A549 (cell line): ENCODE measurements at regions not wholly inside any gene's neighbourhood (a gene's known extent, or its start where the extent isn't known, plus 50 kb on each side); places are given as distances from the start of the nearest gene placed in this dataset.

Source experiments
- ATAC-seq, 2 experiments: fragments of 200-7000 bp in 1 of 2; fragments of >200 bp in 1 of 2; cut with Nextera tagmentation in 1 of 2; cut with Tn5 transposase in 1 of 2; 3 replicates each; pipeline versions ENCODE4 v1.8.0 to v1.9.1; 2018 to 2020; ENCODE audit warnings: mild to moderate bottlenecking in 1 of 2, moderate library complexity in 1 of 2
- CTCF ChIA-PET: fragments of 300-600 bp; sonication (Branson Sonifier 250); formaldehyde crosslinking; extraction: SDS; loops from one replicate; lab custom pipeline; 2021; ENCODE audit warnings: antibody characterized with exemption, inconsistent platforms; lab: Yijun Ruan, JAX
- POLR2A ChIA-PET: fragments of 350-600 bp; formaldehyde crosslinking; extraction: SDS; loops from one replicate; lab custom pipeline; 2021; ENCODE audit warnings: antibody characterized with exemption, inconsistent platforms; lab: Yijun Ruan, JAX
- DNase-seq, 2 experiments: peaks; one replicate each; pipeline versions ENCODE4 v3.0.0 to v3.0.0-alpha.2; 2011 to 2016; ENCODE audit warnings: low read depth in 1 of 2, low spot score in 1 of 2
- FAIRE-seq: peaks from 2 replicates; lab custom pipeline; 2011; peaks lifted over from hg19 to GRCh38; lab: Jason Lieb, UNC
- H3K27ac ChIP-seq, 2 experiments: fragments of >200 bp; sonication (Bioruptor Twin); formaldehyde crosslinking; 3 replicates each; pipeline ENCODE4 v1.5.1; 2016 to 2017
- H3K4me1 ChIP-seq: fragments of >200 bp; sonication (Bioruptor Twin); formaldehyde crosslinking; 3 replicates; pipeline ENCODE4 v1.6.1; 2016
- H3K4me2 ChIP-seq: fragments of >200 bp; sonication (Bioruptor Twin); formaldehyde crosslinking; 3 replicates; pipeline ENCODE4 v1.6.1; 2016
- H3K4me3 ChIP-seq: fragments of >200 bp; sonication (Bioruptor Twin); formaldehyde crosslinking; 3 replicates; pipeline ENCODE4 v1.5.1; 2016
- H3K9me3 ChIP-seq: fragments of >200 bp; sonication (Bioruptor Twin); formaldehyde crosslinking; 3 replicates; pipeline ENCODE4 v1.6.1; 2016
- CEBPB ChIP-seq, 2 experiments: fragments of >200 bp in 1 of 2; sonication (Bioruptor Twin) in 1 of 2; formaldehyde crosslinking in 1 of 2; IDR thresholded peaks; 2 replicates each; pipeline ENCODE4 v1.6.1; 2012 to 2016
- CHD4 ChIP-seq: fragments of 200-600 bp; sonication (generic); IDR thresholded peaks from 2 replicates; pipeline ENCODE4 v1.6.1; 2016; ENCODE audit warnings: antibody characterized with exemption, mild to moderate bottlenecking, borderline replicate concordance
- EHMT2 ChIP-seq: fragments of 200-600 bp; sonication (generic); IDR thresholded peaks from 2 replicates; pipeline ENCODE4 v1.6.1; 2016; ENCODE audit warnings: antibody characterized with exemption, low read depth, mild to moderate bottlenecking, moderate library complexity
- FOSB ChIP-seq: fragments of 250-450 bp; sonication (Bioruptor Pico); IDR thresholded peaks from 2 replicates; pipeline ENCODE4 v1.5.0; 2020; ENCODE audit warnings: mild to moderate bottlenecking, moderate library complexity
- FOSL2 ChIP-seq, 2 experiments: fragments of 450-650 bp in 1 of 2; fragments of >200 bp in 1 of 2; sonication (Bioruptor Twin) in 1 of 2; formaldehyde crosslinking; IDR thresholded peaks; 2 replicates each; pipeline versions ENCODE4 v1.5.0 to v1.6.1; 2016 to 2020; ENCODE audit warnings: mild to moderate bottlenecking in 1 of 2, moderate library complexity in 1 of 2
- FOXS1 ChIP-seq: fragments of 250-450 bp; sonication (Bioruptor Pico); IDR thresholded peaks from 2 replicates; pipeline ENCODE4 v1.5.0; 2020; ENCODE audit warnings: mild to moderate bottlenecking, moderate library complexity
- GATA3 ChIP-seq: IDR thresholded peaks from 2 replicates; pipeline ENCODE4 v1.6.1; 2012; ENCODE audit warnings: borderline replicate concordance
- HEYL ChIP-seq: fragments of 250-450 bp; sonication (Bioruptor Pico); IDR thresholded peaks from 2 replicates; pipeline ENCODE4 v1.8.0; 2021; ENCODE audit warnings: mild to moderate bottlenecking, moderate library complexity
- JUN ChIP-seq, 2 experiments: fragments of >200 bp; sonication (Bioruptor Twin); formaldehyde crosslinking; IDR thresholded peaks; 2 replicates in 1 of 2; 3 replicates in 1 of 2; pipeline ENCODE4 v1.6.1; 2016 to 2017
- JUNB ChIP-seq: fragments of >200 bp; sonication (Bioruptor Twin); formaldehyde crosslinking; IDR thresholded peaks from 2 replicates; pipeline ENCODE4 v1.6.1; 2016
- MAFK ChIP-seq: fragments of 450-650 bp; IDR thresholded peaks from 2 replicates; pipeline ENCODE4 v1.6.1; 2014; ENCODE audit not compliant: partially characterized antibody
- MAZ ChIP-seq: fragments of 150-350 bp; IDR thresholded peaks from 2 replicates; pipeline ENCODE4 v1.6.1; 2014; ENCODE audit warnings: antibody characterized with exemption, low read depth, low read length, borderline replicate concordance
- NFE2L2 ChIP-seq: fragments of 150-350 bp; conservative IDR thresholded peaks from 2 replicates; pipeline ENCODE4 v1.6.1; 2014; ENCODE audit warnings: low read length
- NPAS2 ChIP-seq: fragments of 250-450 bp; sonication (Bioruptor Pico); IDR thresholded peaks from 2 replicates; pipeline ENCODE4 v1.8.0; 2022; ENCODE audit warnings: mild to moderate bottlenecking, moderate library complexity, borderline replicate concordance
- POLR2A ChIP-seq: IDR thresholded peaks from 2 replicates; pipeline ENCODE4 v1.6.1; 2012; ENCODE audit warnings: mild to moderate bottlenecking, low read length
- RAD21 ChIP-seq, 2 experiments: fragments of >200 bp in 1 of 2; sonication (Bioruptor Twin) in 1 of 2; formaldehyde crosslinking in 1 of 2; IDR thresholded peaks in 1 of 2; conservative IDR thresholded peaks in 1 of 2; 2 replicates in 1 of 2; 3 replicates in 1 of 2; pipeline ENCODE4 v1.6.1; 2012 to 2018; ENCODE audit warnings: inconsistent platforms in 1 of 2
- RARB ChIP-seq: fragments of 250-450 bp; sonication (Bioruptor Pico); IDR thresholded peaks from 2 replicates; pipeline ENCODE4 v1.8.0; 2021; ENCODE audit warnings: mild to moderate bottlenecking, moderate library complexity
- RFX5 ChIP-seq: fragments of 450-650 bp; IDR thresholded peaks from 2 replicates; pipeline ENCODE4 v1.7.1; 2014; ENCODE audit warnings: antibody characterized with exemption, mild to moderate bottlenecking, moderate library complexity
- SMC3 ChIP-seq: fragments of >200 bp; sonication (Bioruptor Twin); formaldehyde crosslinking; IDR thresholded peaks from 3 replicates; pipeline ENCODE4 v1.6.1; 2018; ENCODE audit warnings: inconsistent platforms
- ZNF302 ChIP-seq: fragments of 250-450 bp; sonication (Bioruptor Pico); IDR thresholded peaks from 2 replicates; pipeline ENCODE4 v1.9.0; 2021; ENCODE audit warnings: inconsistent platforms, mild to moderate bottlenecking, moderate library complexity
- WGBS: methylation state at CpG from one replicate; pipeline ENCODE4 v1.1.6; 2017; ENCODE audit errors: missing lambda C conversion rate; 5-methylcytosine and 5-hydroxymethylcytosine counted together
- TF ChIP-seq, protein P1 (sequence below): fragments of 250-450 bp; sonication (Bioruptor Pico); IDR thresholded peaks from 2 replicates; pipeline ENCODE4 v1.5.0; 2020; ENCODE audit warnings: low read depth, mild to moderate bottlenecking, moderate library complexity
- TF ChIP-seq, protein P2 (sequence below): IDR thresholded peaks from 2 replicates; pipeline ENCODE4 v1.6.1; 2012; ENCODE audit warnings: low read depth, borderline replicate concordance
- TF ChIP-seq, protein P3 (sequence below): fragments of 200-600 bp; sonication (generic); IDR thresholded peaks from 2 replicates; pipeline ENCODE4 v1.6.1; 2016; ENCODE audit warnings: antibody characterized with exemption, mild to moderate bottlenecking, moderate library complexity
- TF ChIP-seq, protein P4 (sequence below): IDR thresholded peaks from 2 replicates; pipeline ENCODE4 v1.6.1; 2012

DNA sequence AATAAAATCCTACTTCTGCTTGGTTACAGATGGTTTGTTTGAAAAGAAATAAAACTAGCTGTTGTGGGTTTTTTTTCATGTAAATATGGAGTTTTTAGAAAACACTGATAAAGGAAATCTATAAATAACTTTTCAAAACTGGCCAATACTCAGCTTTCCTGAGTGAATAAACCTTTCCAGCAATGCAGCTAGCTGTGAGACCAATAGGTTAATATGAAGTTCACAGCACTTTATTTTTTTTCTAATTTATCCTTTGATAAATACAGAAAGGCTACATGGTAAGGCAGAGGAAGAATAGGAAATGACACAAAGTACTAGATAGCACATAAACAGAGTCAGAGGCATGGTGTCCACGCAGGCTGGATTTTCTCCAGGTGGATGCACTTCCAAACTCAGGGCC is 154.0 kb downstream of the COG6 start:
- no peak for DNase-seq
- ChIA-PET POLR2A (no interaction called here), CTCF (interaction anchor here (0.6 kb wide), 1 partner anchor 813 kb away, joined by 4 read pairs; no protein-coding TSS in a partner anchor)
- H3K4me2 ChIP-seq = no peak overlapping the region
- FAIRE-seq = no peak
- WGBS = 69% methylated on average over 1 of the region's 1 CpG
- no peak for ATAC-seq
- no peaks in the 10 kb centered on the region for H3K4me1 ChIP-seq
- no peak overlapping the region for H3K27ac ChIP-seq
- TF ChIP-seq MAZ = no peak
- no peak for TF ChIP-seq RFX5
- no peak for TF ChIP-seq FOSB (CRISPR knock-in tag)
- TF ChIP-seq NFE2L2 = no peak
- TF ChIP-seq, protein P1, sequence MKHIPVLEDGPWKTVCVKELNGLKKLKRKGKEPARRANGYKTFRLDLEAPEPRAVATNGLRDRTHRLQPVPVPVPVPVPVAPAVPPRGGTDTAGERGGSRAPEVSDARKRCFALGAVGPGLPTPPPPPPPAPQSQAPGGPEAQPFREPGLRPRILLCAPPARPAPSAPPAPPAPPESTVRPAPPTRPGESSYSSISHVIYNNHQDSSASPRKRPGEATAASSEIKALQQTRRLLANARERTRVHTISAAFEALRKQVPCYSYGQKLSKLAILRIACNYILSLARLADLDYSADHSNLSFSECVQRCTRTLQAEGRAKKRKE (CRISPR knock-in tag) = no peak
- TF ChIP-seq MAFK = no peak
- no peak for TF ChIP-seq JUN (IDR thresholded peaks at IDR 0.05)
- TF ChIP-seq JUNB = no peak
- TF ChIP-seq ZNF302 (CRISPR knock-in tag) = no peak
- TF ChIP-seq, protein P2, sequence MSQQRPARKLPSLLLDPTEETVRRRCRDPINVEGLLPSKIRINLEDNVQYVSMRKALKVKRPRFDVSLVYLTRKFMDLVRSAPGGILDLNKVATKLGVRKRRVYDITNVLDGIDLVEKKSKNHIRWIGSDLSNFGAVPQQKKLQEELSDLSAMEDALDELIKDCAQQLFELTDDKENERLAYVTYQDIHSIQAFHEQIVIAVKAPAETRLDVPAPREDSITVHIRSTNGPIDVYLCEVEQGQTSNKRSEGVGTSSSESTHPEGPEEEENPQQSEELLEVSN = no peak
- H3K9me3 ChIP-seq = no peaks in the 10 kb centered on the region
- H3K4me3 ChIP-seq = no peak overlapping the region

DNA sequence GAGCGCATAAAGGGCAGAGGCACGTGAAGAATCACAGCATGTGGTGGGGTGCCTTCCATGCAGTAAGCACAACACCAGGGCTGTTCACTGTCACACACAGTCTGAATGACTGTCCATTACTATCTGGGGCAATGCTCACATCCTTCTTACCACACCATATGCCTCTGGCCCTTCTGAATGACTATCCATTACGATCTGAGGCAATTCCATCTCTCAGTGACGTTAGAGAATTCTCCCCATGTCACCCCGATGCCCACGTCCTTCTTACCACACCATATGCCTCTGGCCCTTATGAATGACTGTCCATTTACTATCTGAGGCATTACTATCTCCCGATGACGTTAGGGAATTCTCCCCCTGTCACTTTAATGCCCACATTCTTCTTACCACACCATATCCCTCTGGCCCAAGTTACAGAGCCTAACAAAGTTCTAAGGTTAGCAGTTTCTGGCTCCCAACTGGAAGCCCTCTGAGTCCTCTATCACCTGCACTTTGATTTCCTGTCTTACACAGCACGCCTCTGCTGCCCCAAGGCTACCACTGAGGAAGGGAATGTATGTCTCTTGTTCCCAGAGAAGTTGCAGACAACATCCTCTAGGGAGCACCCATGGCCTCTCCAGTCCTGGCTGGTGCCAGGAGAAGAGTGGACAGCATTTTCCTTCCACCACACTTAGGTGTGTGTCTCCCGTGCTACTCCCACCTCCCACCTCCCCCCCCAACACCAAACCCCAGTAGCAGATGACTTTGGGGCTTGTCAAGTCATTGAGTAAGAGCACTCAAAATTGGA is 154.8 kb downstream of the COG6 start:
- DNase-seq (no peak), ATAC-seq (no peak), FAIRE-seq (no peak)
- Histone ChIP-seq H3K4me3 (no peak overlapping the region), H3K27ac (no peak overlapping the region), H3K4me2 (no peak overlapping the region), H3K4me1 (no peaks in the 10 kb centered on the region), H3K9me3 (no peaks in the 10 kb centered on the region)
- ChIA-PET CTCF (no interaction called here), POLR2A (no interaction called here)
- TF ChIP-seq, protein P1 (CRISPR knock-in tag) = no peak
- TF ChIP-seq FOSB (CRISPR knock-in tag) = no peak
- TF ChIP-seq HEYL (CRISPR knock-in tag) = no peak
- TF ChIP-seq SMC3 = no peak
- TF ChIP-seq, protein P3, sequence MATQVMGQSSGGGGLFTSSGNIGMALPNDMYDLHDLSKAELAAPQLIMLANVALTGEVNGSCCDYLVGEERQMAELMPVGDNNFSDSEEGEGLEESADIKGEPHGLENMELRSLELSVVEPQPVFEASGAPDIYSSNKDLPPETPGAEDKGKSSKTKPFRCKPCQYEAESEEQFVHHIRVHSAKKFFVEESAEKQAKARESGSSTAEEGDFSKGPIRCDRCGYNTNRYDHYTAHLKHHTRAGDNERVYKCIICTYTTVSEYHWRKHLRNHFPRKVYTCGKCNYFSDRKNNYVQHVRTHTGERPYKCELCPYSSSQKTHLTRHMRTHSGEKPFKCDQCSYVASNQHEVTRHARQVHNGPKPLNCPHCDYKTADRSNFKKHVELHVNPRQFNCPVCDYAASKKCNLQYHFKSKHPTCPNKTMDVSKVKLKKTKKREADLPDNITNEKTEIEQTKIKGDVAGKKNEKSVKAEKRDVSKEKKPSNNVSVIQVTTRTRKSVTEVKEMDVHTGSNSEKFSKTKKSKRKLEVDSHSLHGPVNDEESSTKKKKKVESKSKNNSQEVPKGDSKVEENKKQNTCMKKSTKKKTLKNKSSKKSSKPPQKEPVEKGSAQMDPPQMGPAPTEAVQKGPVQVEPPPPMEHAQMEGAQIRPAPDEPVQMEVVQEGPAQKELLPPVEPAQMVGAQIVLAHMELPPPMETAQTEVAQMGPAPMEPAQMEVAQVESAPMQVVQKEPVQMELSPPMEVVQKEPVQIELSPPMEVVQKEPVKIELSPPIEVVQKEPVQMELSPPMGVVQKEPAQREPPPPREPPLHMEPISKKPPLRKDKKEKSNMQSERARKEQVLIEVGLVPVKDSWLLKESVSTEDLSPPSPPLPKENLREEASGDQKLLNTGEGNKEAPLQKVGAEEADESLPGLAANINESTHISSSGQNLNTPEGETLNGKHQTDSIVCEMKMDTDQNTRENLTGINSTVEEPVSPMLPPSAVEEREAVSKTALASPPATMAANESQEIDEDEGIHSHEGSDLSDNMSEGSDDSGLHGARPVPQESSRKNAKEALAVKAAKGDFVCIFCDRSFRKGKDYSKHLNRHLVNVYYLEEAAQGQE = no peak
- no peak for TF ChIP-seq FOSL2 (IDR thresholded peaks at IDR 0.05)
- no peak for TF ChIP-seq FOSL2 (CRISPR knock-in tag; IDR thresholded peaks at IDR 0.05)
- TF ChIP-seq RAD21 (conservative IDR thresholded peaks at IDR 0.05 in 1 of 2, IDR thresholded peaks at IDR 0.05 in 1 of 2) = no peak
- no peak for TF ChIP-seq CHD4
- no peak for TF ChIP-seq GATA3
- no peak for TF ChIP-seq FOXS1 (CRISPR knock-in tag)
- TF ChIP-seq RARB = no peak
- no peak for TF ChIP-seq EHMT2
- no peak for TF ChIP-seq NPAS2
- TF ChIP-seq CEBPB (IDR thresholded peaks at IDR 0.05) = no peak
- TF ChIP-seq ZNF302 (CRISPR knock-in tag) = no peak
- TF ChIP-seq, protein P4, sequence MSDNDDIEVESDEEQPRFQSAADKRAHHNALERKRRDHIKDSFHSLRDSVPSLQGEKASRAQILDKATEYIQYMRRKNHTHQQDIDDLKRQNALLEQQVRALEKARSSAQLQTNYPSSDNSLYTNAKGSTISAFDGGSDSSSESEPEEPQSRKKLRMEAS = no peak
- no peak for TF ChIP-seq POLR2A
- 17% methylated on average over 8 of the region's 10 CpGs for WGBS
